Stimulated activated CD4-positive, alpha-beta T cell treated with anti-CD3 and anti-CD28 coated beads, Interleukin-15, amount 100 ng/mL, for 24 hours (primary cell): ENCODE measurements at regions not wholly inside any gene's neighbourhood (a gene's known extent, or its start where the extent isn't known, plus 50 kb on each side); places are given as distances from the start of the nearest gene placed in this dataset.
"Not testable (repeated sequence)": the region's sequence is repeated elsewhere in the genome, so short reads cannot be mapped to it uniquely, and the experiment has no call there.

ENCODE experiments used
- DNase-seq: peaks from one replicate; pipeline ENCODE4 v3.0.0-alpha.2; 2020

DNA sequence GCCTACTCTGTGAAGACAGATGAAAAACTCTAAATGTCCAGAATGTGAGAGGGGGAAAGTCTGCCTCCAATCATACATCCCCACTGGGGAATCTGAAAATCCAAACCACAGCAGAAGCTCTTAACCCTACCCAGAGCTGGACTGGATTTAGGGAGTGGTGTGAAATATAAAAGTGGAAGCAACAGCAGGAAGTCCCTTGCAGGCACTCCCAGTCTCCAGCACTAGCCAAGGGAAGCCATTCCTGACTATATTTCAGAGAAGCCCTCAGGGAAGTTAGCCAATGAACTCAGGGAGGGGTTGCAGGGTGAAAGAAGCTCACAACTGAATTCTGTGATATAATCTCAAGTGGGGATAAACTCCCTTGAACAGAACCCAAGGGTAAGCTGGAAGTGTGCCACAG, 51.5 kb downstream of the CRPPA start:
- no peak for DNase-seq

DNA sequence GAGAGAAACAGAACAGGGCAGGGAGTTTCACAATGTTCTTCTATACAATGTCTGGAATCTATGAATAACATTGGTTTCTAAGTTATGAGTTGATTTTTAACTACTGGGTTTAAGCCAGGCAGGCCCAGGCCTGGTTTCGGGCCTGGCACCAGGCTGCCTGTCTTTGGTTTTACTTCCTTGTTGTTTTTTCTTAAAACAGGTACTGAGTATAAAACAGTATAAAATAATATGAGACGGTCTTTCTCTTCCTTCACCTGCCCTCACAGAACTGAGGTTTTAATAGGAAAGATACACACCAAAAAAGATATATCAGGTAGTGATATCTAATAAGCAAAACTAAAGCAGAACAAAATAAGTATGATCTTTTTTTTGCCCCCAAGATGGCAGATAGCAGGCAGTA, 52.0 kb downstream of the CRPPA start:
- DNase-seq: not testable (repeated sequence)

DNA sequence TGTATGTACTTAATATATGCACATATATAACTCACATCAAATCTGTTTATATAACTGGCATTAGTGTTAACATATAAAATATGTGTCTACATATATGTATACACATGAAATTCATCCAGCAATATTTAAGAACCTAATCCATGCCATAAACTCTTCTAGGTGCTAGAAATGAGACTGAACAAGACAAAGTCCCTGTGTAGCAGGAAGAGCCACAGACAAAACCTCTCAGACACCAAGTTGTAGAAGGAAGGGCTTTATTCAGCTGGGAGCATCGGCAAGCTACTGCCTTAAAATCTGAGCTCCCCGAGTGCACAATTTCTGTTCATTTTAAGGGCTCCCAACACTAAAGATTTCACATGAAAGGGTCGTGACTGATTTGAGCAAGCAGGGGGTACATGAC, 52.5 kb downstream of the CRPPA start:
- DNase-seq: no peak

DNA sequence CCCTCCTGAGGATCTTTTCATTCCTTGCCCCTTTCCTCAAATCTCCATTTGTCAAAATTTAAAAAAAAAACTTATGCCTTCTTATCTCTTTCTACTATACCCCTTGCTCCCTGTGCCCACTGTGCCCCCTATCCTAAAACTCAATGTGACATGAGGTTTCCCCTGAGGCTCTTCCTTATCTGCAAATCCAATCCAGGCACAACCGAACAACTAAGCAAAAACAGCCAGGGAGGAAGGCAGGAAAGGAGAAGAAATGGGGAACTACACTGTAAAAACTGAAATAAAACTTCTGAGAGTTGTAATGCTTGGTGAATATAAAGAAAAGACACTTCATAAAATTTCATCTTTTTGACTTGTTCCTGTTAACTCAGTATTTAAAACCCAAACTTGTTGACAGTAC, 54.2 kb downstream of the CRPPA start:
- DNase-seq: no peak

DNA sequence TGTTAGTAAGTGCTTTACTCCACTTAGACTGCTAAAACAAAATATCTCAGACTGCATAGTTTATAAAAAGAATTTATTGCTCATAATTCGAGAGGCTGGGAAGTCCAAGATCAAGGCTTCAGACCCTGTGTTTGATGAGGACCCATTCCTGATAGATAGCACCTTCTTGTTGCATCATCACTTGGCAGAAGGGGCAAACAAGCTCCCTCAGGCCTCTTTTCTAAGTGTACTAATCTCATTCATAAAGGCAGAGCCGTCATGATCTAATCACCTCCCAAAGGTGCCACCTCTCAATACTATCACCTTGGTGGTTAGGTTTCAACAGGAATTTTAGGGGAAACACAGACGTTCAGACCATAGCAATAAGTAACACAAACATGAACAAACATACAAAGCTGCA, 55.4 kb downstream of the CRPPA start:
- no peak for DNase-seq

DNA sequence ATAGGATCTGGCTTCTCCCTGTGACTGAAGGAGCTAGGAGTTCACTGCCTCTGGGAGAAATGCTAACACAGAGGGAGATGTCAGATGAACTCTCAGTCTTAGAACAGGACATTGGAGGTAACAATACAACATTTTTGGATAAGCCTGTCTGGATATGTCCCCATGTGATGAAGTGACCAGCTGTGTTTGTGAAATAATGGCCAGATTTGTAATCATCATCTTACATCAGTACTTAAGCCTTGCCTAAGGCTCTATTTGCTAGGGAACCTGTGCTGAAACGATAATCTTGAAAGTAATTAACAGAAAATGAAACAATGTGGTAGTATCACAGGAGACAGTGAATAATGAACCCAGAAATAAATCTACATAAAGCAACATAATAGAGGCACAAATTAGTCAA, 56.2 kb downstream of the CRPPA start:
- no peak for DNase-seq

DNA sequence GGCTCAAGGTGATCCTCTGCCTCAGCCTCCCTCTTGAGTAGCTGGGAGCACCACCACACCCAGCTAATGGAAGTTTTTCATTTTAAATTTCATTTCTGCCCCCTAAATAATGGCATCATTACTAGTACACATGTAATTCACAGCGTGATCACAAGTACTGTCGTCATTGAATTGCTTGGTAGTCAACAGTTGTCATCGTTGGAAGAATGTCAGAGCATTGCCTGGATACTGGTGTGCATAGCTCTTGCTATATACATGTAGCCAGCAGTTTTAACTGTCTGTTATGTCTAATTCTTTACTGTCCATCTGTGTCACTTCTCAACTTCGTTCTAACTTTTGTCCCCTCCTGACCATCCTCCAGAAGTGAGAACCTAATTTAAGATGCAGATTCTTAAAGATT, 62.1 kb downstream of the CRPPA start:
- DNase-seq: no peak

DNA sequence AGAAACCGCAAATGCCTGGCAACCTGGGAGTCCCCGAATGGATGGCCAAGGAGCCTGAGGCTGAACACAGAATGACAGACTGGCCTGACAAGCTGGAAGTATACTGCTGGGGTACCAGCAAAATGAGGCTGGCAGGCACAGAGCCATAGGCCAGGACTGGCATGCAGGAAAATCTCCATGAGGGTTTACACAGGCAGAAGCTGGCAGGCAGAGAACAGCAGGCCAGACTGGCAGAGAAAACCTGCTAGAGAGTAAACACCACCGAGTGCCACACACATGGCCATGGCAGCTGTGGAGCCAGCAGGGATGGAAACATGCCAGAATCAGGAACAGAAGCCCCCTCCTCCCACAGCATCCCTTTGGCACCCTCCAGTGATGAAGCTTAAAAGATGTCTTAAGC, 63.4 kb downstream of the CRPPA start:
- DNase-seq: no peak

DNA sequence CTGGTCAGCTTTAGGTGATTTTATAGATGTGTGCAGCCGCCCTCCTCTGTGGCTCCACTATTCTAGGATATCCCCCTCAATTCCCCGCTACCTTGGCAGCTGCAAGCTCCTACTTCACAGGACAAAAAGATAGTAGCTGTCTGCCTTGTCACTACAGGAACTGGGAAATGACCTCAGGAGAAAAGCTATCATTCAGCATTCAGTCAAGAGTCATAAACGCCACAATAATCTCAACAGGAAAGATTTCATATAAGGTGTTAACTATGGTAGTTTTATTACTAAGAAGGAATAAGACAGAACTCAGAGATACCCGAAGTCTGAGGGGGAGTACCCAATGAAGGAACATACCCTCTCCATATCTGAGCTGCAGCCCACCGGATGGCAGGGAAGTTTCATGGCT, 63.9 kb downstream of the CRPPA start:
- no peak for DNase-seq

DNA sequence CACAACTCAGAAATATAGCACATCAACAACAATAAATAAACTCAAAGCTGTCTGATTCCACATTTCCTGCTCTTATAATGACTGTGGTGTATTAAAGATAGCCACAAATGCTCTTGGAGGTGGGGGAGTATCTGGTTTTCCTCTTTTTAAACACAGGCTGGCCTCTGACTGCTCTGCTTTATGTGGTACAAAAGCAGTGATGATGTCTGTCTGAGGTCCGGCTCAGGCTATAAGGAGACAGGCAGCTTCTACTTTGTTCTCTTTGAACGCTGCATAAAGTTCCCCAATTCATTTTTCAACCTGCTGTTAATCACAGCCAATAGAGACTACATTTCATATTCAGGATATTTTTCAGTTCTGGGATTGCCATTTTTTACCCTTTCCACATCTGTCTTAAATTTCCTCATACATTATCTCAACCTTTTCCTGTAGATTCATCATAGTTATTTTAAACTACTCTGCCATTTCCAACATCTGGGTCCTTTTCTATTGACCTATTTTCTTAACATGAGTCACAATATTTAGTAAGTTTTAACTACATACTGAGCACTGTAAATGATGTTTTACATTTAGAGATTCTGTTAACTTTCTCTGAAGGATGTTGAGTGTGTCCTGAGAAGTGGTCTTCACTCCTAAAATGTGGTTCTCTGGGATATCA, 64.9 kb downstream of the CRPPA start:
- no peak for DNase-seq

DNA sequence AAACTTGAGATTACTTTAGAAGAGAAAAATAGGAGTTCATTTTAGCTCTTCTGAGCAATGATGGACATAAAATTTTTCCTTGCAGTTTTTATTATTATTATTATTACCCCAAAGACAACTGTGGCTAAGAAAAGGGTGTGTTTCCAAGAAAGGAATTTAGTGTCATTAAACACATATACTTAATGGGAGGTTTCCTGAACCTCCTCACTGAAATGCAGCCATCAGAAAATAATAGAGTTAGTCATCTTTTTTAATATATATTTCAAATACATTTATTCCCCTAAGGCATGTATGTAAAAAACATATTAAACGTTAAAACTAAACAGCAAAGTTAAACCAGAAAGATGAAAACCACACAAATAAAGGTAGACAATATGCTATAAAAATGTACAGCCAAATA, 66.8 kb downstream of the CRPPA start:
- no peak for DNase-seq

DNA sequence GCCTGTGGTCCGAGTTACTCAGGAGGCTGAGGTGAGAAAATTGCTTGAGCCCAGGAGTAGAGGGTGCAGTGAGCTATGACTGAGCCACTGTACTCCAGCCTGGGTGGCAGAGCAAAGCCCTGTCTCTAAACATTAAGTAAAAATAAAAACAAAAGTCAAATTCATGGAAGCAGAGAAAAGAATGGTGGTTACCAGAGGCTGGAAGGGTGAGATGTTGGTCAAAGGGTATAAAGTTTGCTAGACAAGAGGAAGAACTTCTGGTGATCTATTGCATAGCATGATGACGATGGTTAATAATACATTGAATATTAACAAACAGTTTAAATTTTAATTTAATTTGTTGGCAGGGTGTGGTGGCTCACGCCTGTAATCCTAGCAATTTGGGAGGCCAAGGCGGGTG, 68.1 kb downstream of the CRPPA start:
- no peak for DNase-seq

DNA sequence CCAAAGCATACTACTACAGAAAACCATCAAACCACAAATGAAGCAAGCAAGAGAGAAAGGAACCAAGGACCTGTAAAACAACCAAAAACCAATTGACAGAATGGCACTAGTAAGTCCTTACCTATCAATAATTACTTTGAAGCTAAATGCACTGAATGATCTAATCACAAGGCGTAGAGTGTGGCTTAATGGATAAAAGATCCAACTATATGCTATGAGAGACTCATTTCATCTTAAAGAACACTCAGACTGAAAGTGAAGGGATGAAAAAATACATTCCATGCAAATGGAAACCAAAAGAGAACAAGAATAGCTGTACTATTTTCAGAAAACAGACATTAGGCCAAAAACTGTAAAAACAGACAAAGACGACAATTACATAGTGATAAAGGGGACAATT, 70.7 kb downstream of the CRPPA start:
- DNase-seq: no peak

DNA sequence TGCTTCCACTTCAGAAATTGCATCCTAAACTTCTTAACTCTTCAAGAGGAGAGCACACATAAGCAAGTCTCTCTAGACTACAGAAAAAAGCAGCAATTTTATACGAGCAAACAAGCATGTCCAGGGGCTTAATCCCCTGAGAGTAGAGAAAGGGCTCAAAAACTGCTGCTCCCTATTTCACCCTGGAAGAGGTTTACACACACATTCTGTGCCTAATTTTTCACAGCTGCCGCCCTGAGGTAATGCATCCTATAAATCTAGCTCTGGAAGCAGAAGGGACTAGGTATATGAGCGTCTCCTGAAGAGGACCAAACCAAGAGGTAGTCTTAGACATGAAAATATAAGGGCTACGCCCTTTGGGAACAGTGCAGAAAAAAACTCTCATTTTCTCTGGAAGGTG, 73.1 kb downstream of the CRPPA start:
- DNase-seq: no peak

DNA sequence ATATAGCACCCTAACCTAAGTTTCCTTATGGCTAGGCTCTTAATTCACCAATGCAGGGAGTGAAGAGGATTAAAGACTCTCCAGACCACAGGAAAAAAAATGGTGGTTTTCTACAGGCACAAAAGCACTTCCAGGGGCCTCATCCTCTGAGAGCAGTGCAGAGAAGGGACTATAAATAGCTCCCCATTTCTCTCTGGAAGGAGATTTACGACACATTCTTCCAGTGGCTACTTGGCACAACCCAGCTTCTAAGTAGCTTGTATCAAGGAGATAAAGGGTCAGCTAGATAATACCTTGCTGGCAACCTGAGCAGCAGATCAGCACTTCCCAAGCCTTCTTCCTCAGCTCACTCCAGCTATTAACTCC, 73.5 kb downstream of the CRPPA start:
- no peak for DNase-seq

DNA sequence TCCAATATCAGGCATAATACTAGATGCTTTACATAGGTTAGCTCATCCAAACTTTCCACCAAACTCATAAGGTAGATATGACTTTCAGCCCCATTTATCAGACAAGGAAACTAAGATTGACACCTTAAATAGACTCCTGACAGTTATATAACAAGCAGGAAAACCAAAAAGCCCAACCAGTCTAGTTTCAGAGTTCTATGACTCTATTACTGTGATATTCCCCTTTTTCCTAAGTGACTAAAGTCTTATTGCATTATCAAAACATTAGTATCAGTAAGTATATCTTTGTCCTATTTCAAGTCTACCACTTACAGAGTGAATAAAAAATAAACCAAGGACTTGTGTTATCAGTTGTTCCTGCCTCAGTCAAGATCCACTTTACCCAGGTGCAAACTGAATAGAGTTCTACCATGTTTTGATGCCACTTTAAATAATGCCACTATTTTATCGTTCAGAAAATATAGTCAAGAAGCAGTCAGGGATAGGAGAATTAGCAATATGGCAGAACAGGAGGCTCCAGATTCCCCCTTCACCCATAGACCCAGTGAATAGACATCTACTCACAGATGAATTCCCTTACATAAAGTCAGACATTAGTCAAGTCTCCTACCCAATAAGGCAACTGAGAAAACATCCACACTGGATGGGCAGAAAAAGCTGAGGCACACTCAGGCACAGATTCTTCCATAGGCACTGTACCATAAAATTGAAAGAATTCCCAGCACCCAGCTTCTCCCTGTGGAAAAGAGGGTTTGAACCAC, 74.1 kb downstream of the CRPPA start:
- DNase-seq: no peak

DNA sequence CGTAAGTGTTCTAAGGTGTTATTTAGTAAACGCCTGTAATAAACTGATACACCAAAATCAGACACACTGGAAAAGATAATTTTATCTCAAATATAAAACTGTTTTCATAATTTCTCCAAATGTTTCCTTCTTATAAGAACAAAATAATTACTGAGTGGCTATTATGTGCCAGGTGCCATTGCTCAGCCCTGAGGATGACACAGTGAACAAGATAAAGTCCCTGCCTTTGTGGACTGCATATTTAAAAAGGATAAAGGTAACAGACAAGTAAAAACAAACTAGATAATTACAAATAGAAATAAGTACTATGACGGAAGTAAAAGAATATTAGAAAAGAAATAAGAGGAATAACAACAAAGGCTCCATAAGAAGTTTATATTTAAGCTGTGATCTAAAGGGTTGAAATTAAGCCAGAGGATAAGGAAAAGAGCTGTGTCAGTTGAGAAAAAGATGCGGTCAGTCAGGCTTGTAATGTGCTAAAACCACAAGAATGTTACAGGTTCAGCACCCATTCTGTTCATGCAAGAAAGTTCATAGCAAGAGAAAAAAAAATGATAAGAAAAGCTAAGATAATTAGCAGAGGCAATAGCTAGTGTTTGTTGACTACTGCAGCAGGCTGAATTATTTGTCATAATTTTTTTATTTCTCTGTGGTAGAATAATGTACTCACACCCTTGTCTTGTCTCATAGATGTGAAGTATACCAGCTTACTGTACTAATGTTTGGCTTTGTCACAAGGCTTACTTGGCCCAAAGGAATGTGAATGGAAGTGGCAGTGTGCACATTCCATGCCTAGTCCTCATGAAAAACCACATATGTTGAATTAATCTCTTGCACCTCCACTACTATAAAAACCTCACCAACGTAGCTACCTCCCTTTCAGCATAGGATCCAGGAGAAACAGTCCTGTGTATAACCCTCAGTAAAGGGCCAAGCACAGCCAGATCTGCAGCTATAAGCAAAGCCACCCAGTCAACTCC, 75.1 kb downstream of the CRPPA start:
- DNase-seq: no peak

DNA sequence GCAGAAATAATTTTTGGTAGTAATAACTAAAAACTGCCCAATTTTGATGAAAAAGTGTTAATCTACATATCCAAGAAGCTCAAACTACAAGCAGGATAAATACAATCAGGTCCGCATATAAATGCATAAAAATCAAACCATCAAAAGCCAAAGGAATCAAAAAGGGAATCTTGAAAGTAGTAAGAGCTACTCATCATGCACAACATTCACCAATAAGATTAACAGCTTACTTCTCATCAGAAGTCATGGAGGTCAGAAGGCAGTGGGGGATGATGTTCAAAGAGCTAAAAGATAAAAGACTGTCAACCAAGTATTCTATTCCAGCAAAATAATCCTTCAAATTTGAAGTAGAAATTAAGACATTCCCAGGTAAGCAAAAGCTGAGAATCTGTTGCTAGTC, 76.4 kb downstream of the CRPPA start:
- no peak for DNase-seq

DNA sequence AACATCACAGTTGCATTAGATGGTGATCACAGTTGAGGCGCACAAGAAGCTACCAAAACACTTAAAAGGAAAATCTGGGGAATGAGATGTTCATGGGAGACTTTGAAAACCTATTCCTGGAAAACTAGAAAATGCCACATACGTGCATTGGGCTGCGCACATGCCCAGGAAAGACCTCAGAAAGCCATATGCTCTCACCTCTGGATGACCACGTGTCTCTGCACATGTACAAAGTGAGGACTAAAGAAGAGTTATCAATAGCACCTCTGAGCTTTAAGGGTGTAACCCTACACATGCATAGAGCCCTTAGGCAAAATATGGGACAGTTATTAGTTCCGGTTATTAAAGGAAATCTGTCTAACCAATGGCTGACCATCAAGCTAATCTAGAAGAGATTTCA, 77.7 kb downstream of the CRPPA start:
- DNase-seq: no peak

DNA sequence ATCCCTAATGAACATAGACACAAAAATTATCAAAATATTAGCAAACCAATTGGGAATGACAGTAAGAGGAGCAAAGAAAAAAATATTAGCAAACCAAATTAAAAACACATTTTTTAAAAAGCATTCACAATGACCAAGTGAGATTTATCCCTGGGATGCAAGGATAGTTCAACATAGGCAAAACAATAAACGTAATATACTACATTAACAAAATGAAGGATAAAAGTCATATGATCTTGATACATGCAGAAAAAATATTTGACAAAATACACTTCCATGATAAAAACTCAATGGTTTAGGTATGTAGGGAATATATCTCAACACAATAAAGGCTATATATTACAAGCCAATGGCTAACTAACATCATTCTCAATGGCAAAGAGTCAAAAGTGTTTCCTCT, 83.3 kb downstream of the CRPPA start:
- DNase-seq: no peak

DNA sequence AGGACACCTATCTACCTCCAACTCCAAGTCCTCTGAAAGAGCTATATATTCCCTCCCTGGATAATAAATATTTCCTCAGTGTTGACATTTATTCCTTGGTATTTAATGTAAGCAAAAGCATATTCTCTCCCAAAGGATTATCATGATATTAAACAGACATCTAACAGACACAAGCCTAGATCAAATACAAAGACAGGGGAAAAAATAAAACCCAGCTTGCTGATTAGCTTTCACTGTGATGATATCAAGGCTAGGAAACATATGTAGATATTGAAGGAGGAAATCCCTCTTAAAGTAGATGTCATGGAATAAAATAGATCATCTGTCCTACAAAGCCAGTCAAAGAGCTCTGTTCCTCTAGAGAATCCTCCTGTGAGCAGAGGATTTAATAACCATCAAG, 95.2 kb downstream of the CRPPA start:
- no peak for DNase-seq

DNA sequence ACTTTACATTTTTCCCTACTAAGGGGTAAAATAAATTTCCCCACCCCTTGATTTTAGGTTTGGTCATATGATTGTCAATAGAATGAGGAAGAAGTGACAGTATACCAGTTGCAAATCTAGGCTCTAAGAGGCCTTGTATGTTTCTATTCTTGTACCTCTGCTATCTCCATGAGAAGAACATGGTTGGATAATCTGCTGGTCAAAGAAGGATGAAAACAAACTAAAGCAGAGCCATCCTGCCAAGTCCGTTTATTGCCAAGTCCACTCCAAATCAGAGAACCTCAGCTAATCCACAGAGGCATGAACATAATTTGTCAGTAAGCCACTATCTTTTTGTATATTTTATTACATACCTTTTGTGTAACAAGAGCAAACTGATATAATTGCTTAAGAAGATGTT, 98.0 kb downstream of the CRPPA start:
- DNase-seq: no peak

DNA sequence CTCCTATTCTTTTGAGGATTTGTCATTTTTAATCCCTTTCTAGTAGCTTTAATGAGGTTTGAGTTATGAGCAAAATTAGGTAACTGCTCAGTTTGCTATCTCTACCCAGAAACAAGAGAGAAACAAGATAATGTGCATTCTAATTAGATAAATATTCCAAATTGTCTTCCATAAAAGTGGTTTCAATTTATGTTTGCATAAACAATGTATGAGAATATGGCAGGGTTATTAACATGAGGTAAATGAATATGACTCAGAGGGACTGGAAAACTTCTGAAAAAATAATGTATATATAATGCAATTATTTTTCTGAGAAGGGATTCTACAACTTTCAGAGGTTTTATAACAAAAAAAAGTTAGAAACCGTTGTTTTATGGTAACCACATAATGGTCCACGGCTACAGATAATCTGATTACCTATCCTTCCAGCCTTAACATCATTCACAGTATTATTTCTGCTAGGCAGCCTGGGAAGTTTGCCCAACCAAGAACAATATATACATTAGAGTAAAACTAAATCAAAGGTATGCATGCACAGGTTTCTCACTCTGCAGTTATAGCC, 101.2 kb downstream of the CRPPA start:
- no peak for DNase-seq
